ENCODE measurements at regions not wholly inside any gene's neighbourhood (a gene's known extent, or its start where the extent isn't known, plus 50 kb on each side); places are given as distances from the start of the nearest gene placed in this dataset.

DNA sequence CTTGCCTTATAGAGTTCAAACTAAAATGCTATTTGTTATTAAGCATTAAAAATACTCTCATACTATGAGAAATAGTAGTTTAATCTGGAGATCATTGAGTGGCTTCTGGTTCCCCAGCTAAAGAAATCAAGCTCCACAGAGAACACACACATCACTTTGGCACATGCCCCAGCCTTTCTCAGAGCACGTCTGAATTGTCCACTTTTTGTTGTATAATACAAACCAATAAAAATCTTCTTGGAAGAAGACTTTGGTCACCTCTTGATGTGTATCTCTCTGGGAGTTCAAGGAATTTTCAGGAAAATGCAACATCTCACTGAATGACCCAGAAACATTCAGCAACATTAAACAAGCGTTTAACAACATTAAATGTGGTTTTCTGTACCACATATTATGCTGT, 413.9 kb downstream of the GALC start (continued):
- no peak for TF ChIP-seq LRRFIP1 (CRISPR knock-in tag; conservative IDR thresholded peaks at IDR 0.05)
- no peak for TF ChIP-seq ZNF318 (CRISPR knock-in tag; IDR thresholded peaks at IDR 0.05)
- TF ChIP-seq, protein P1, sequence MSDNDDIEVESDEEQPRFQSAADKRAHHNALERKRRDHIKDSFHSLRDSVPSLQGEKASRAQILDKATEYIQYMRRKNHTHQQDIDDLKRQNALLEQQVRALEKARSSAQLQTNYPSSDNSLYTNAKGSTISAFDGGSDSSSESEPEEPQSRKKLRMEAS (IDR thresholded peaks at IDR 0.05), result no peak
- TF ChIP-seq ZNF678 (CRISPR knock-in tag; IDR thresholded peaks at IDR 0.05), result no peak
- TF ChIP-seq KLF13 (CRISPR knock-in tag; IDR thresholded peaks at IDR 0.05), result no peak
- TF ChIP-seq RFX1 (IDR thresholded peaks at IDR 0.05), result no peak
- TF ChIP-seq, protein P2, sequence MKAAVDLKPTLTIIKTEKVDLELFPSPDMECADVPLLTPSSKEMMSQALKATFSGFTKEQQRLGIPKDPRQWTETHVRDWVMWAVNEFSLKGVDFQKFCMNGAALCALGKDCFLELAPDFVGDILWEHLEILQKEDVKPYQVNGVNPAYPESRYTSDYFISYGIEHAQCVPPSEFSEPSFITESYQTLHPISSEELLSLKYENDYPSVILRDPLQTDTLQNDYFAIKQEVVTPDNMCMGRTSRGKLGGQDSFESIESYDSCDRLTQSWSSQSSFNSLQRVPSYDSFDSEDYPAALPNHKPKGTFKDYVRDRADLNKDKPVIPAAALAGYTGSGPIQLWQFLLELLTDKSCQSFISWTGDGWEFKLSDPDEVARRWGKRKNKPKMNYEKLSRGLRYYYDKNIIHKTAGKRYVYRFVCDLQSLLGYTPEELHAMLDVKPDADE (CRISPR knock-in tag; IDR thresholded peaks at IDR 0.05), result no peak
